Mucosa of stomach (tissue), 1 donor: ENCODE measurements at regions not wholly inside any gene's neighbourhood (a gene's known extent, or its start where the extent isn't known, plus 50 kb on each side); places are given as distances from the start of the nearest gene placed in this dataset.

Source experiments
- H3K27me3 ChIP-seq: one replicate; pipeline ENCODE4 v1.7.0; 2013; ENCODE audit warnings: mild to moderate bottlenecking, low read length; ENCODE audit not compliant: control insufficient read depth, insufficient read depth
- H3K36me3 ChIP-seq: one replicate; pipeline ENCODE4 v1.7.0; 2013; ENCODE audit warnings: low read length; ENCODE audit not compliant: control insufficient read depth, insufficient read depth
- H3K4me1 ChIP-seq: one replicate; pipeline ENCODE4 v1.7.0; 2013; ENCODE audit warnings: mild to moderate bottlenecking, low read length; ENCODE audit not compliant: control insufficient read depth, insufficient read depth
- H3K4me3 ChIP-seq: one replicate; pipeline ENCODE4 v1.7.0; 2013; ENCODE audit warnings: low read length
- H3K9ac ChIP-seq: one replicate; pipeline ENCODE4 v1.7.0; 2013; ENCODE audit warnings: mild to moderate bottlenecking, low read length, moderate library complexity
- H3K9me3 ChIP-seq: one replicate; pipeline ENCODE4 v1.7.0; 2013; ENCODE audit warnings: mild to moderate bottlenecking, low read length, moderate library complexity; ENCODE audit not compliant: control insufficient read depth
- donor health status: Pancreatic carcinoma.

- no peaks in the 10 kb centered on the region for H3K27me3 ChIP-seq
- no peaks in the 10 kb centered on the region for H3K36me3 ChIP-seq
- H3K4me3 ChIP-seq, result no peak overlapping the region
- H3K9ac ChIP-seq, result no peak overlapping the region
- no peaks in the 10 kb centered on the region for H3K4me1 ChIP-seq
- H3K9me3 ChIP-seq, result no peaks in the 10 kb centered on the region
Observed at GRCh38 chr9:16342246-16343020, 528.0 kb downstream of the BNC2 start.

- Histone ChIP-seq H3K36me3 (no peaks in the 10 kb centered on the region), H3K4me3 (no peak overlapping the region), H3K9me3 (no peaks in the 10 kb centered on the region), H3K27me3 (no peaks in the 10 kb centered on the region), H3K9ac (no peak overlapping the region), H3K4me1 (no peaks in the 10 kb centered on the region)
Observed at GRCh38 chr9:16343249-16344237, 526.9 kb downstream of the BNC2 start.

DNA sequence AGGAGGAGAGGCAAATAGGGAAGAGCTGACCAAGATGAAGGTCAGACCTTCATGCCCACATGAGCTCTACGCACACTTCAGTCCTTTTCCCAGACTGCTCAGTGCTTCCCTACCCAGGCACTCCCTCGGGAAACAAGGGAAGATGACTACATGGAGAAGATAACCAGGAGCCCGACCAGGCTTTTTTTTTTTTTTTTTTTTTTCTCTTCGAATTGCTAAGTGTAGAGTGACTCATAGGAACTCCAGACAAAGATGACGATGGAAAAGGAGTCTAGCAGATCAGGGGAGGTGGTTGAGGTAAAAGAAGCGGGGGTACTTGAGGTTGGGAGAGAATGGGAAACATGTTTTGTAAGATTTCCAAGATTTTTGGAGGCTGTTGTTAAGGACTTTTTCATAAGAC, 526.1 kb downstream of the BNC2 start:
- Histone ChIP-seq H3K4me3 (no peak overlapping the region), H3K9ac (no peak overlapping the region), H3K4me1 (no peaks in the 10 kb centered on the region), H3K9me3 (no peaks in the 10 kb centered on the region), H3K36me3 (no peaks in the 10 kb centered on the region), H3K27me3 (no peaks in the 10 kb centered on the region)

DNA sequence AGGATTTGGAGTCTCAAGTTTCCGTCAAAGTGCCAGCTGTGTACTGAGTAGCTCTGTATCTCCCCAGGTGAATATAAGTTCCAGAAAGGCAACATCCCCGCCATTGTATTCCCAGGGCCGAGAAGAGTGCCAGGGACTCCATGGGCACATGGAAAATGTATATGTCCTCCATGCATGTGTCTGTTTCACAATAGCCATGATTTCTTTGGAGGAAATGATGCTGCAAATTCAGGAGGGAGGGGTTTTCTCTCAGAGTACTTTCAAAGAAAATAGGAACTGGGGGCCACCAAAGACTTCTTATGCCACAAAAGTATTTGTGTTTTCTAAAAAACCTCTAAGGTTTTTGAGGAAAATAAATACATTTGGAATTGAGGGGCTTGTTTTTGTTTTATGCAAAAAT, 524.6 kb downstream of the BNC2 start:
- Histone ChIP-seq H3K27me3 (no peaks in the 10 kb centered on the region), H3K36me3 (no peaks in the 10 kb centered on the region), H3K4me3 (no peak overlapping the region), H3K9me3 (no peaks in the 10 kb centered on the region), H3K9ac (no peak overlapping the region), H3K4me1 (no peaks in the 10 kb centered on the region)

DNA sequence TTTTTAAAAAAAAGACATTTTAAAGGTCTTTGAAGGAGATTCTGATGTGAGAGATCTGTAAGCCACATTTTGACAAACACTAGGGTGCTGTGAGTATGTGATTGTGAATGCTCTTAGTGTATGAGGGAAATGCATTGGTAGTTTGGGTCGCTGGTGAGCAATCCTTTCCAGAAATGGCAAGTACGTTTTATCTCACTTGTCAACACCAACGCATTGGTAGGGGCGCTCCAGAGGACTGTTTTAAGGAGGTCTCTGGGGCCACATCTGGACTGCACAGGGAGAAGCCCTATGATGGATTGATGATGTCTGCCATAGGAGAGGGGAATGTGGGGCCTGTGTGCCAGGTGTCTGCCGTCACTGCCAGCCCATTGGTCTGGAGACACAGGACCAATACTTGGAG, 522.6 kb downstream of the BNC2 start:
- Histone ChIP-seq H3K4me1 (no peaks in the 10 kb centered on the region), H3K9me3 (no peaks in the 10 kb centered on the region), H3K27me3 (no peaks in the 10 kb centered on the region), H3K36me3 (no peaks in the 10 kb centered on the region), H3K4me3 (no peak overlapping the region), H3K9ac (no peak overlapping the region)

DNA sequence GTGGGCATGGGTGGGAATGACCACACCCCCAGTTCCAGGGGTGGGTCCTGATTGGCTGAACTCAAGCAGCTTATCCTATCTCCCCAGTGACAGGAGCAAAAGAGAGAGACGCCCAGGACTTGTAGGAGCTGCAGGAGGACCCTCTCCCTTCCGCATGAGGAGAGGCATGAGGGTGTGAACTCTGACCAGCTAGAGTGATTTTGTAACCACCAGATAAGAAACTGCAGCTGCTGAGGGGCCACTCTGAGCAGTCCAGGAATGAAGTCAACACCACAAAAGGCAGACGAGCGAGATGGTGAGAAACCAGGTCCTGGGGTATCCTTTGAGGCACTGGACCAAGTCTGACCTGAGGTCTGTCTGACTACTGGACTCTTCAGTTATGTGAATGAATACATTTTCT, 521.9 kb downstream of the BNC2 start:
- H3K27me3 ChIP-seq, result no peaks in the 10 kb centered on the region
- H3K36me3 ChIP-seq, result no peaks in the 10 kb centered on the region
- H3K4me3 ChIP-seq, result no peak overlapping the region
- no peaks in the 10 kb centered on the region for H3K4me1 ChIP-seq
- H3K9me3 ChIP-seq, result no peaks in the 10 kb centered on the region
- H3K9ac ChIP-seq, result no peak overlapping the region

DNA sequence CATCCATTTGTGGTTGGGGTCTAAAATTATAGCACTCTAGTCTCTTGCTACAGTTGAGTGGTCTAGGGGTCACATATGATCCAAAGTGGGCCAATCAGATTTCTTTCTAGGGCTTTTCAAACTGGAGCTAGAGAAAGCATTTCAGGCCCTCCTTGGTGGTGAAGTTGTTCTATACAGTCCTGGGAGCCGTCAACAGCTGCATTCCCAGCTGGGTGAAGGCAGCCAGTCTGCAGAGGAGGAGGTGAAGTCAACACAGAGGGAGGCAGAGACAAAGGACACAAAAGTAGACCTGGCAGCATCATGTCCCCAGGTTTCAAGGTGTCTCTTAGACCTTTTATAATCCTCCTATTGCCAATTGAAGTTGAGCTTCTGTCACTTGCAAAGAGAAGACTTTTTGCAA, 518.2 kb downstream of the BNC2 start:
- Histone ChIP-seq H3K4me3 (no peak overlapping the region), H3K27me3 (no peaks in the 10 kb centered on the region), H3K9ac (no peak overlapping the region), H3K4me1 (no peaks in the 10 kb centered on the region), H3K9me3 (no peaks in the 10 kb centered on the region), H3K36me3 (no peaks in the 10 kb centered on the region)

DNA sequence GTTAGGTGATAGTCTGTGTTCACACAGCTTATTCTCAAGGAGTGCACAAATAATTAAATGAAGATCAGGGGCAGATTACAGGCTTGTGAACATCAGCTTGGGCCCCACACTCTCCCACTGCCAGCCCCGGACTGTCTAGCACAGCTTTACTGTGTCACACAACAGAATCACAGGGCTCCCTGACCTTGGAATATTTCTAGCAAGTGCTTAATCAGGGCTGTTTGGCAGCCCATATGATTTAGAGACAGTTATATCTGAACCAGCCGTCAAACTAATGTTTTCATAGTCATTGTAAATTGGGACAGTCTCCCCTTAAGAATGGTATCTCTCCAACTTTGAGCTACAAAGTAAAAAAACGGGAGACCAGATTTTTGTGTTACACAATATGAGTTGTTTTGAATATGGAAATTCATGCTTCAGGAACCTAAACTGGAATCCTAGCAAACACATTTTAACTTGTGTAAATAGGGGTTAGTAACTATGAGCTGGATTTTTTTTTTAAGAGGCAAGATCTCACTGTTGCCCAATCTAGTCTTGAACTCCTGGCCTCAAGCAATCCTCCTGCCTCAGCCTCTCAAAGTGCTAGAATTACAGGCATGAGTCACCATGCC, 517.6 kb downstream of the BNC2 start:
- no peak overlapping the region for H3K9ac ChIP-seq
- H3K4me3 ChIP-seq, result no peak overlapping the region
- no peaks in the 10 kb centered on the region for H3K4me1 ChIP-seq
- no peaks in the 10 kb centered on the region for H3K9me3 ChIP-seq
- no peaks in the 10 kb centered on the region for H3K36me3 ChIP-seq
- H3K27me3 ChIP-seq, result no peaks in the 10 kb centered on the region

DNA sequence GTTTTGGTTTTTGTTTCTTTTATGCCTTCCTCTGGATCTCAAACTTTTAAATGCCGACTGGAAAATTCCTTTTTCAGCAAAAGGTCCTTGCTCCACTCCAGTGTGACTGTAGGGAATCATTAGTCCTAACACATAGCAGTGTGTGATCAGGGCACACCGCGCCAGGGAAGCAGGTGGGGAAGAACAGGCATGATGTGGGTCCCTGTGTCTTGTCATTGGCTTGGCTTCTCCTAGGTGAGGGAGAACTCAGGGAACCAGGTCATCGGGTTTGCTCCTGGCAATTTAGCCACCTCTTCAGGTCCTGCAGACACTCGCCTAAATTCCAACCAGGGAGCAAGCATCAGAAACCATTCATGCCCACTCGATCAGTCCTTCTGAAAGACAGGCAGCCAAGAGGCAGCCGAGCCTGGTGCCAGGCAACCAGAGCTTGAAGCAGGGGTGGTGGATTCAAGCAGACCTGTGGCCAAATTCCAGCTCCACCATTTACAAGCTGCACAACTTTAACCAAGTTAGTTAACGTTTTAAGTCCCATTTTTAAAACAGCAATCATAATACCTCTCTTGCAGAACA, 514.2 kb downstream of the BNC2 start:
- Histone ChIP-seq H3K4me3 (no peak overlapping the region), H3K9ac (no peak overlapping the region), H3K36me3 (no peaks in the 10 kb centered on the region), H3K4me1 (no peaks in the 10 kb centered on the region), H3K27me3 (no peaks in the 10 kb centered on the region), H3K9me3 (no peaks in the 10 kb centered on the region)

DNA sequence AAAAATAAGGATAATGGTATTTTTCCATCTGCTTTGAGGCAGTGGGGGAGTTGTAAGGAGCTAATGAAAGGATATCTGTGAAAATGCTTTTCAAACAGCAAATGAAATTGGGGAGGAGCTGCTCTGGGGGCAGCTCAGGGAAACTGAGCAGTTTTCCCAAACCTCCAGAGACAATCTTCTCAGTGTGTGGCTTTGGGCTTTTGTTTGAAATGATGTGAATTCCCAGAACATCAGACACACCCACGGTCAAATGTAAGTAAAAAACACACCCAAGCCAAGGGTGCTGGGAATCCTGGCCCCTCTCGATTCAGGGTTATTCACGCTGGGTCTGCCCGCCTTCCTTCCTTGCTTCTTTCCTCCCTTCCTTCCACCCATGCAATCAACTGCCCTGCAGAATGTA, 512.6 kb downstream of the BNC2 start:
- no peak overlapping the region for H3K9ac ChIP-seq
- no peaks in the 10 kb centered on the region for H3K36me3 ChIP-seq
- H3K4me1 ChIP-seq, result no peaks in the 10 kb centered on the region
- no peaks in the 10 kb centered on the region for H3K27me3 ChIP-seq
- no peak overlapping the region for H3K4me3 ChIP-seq
- H3K9me3 ChIP-seq, result no peaks in the 10 kb centered on the region

DNA sequence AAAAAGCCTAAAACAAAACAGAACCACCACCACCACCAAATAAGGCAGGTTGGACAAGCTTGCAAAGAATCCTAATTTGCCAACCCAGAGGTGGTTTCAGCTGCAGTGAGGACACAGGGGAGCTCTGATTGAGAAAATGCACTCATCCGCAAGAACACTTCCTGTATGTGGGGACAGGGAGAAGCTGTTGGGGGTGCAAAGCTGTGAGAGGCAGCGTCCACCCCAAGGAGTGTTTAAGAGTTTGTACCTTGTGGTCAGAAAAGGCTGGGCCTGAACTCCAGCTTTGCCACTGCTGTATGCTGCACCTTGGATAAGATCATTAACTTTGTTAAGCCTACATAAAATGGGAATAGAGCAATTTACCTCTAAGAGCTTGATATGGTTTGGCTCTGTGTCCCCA, 511.7 kb downstream of the BNC2 start:
- no peaks in the 10 kb centered on the region for H3K27me3 ChIP-seq
- H3K9ac ChIP-seq, result no peak overlapping the region
- no peaks in the 10 kb centered on the region for H3K36me3 ChIP-seq
- H3K4me3 ChIP-seq, result no peak overlapping the region
- no peaks in the 10 kb centered on the region for H3K9me3 ChIP-seq
- H3K4me1 ChIP-seq, result no peaks in the 10 kb centered on the region
